OCI-LY7 (cell line): ENCODE measurements at regions not wholly inside any gene's neighbourhood (a gene's known extent, or its start where the extent isn't known, plus 50 kb on each side); places are given as distances from the start of the nearest gene placed in this dataset.

ENCODE experiments used
- BruUV-seq: library from RNA; stranded (reverse); fragments of 400-500 nt; replicated peaks from 2 replicates; lab custom pipeline; 2021; lab: Mats Ljungman, UMichigan
- CTCF ChIA-PET: fragments of 300-600 bp; sonication (Branson Sonifier 250); formaldehyde crosslinking; loops from one replicate; lab custom pipeline; 2022; ENCODE audit warnings: antibody characterized with exemption; ENCODE audit not compliant: unreplicated experiment; lab: Charles Lee
- POLR2A ChIA-PET: fragments of 300-600 bp; sonication (Branson Sonifier 250); formaldehyde crosslinking; loops from one replicate; lab custom pipeline; 2022; ENCODE audit warnings: antibody characterized with exemption; lab: Charles Lee
- DNase-seq: peaks from one replicate; pipeline ENCODE4 v3.0.0-alpha.2; 2015; ENCODE audit warnings: low spot score
- H2AFZ ChIP-seq: fragments of 200-600 bp; sonication (generic), shearing (Covaris generic); 2 replicates; pipeline ENCODE4 v1.6.1; 2014; ENCODE audit warnings: mild to moderate bottlenecking, antibody characterized with exemption, low read length, moderate library complexity
- H3K27ac ChIP-seq: fragments of 200-600 bp; sonication (generic); 2 replicates; pipeline ENCODE4 v1.5.1; 2014; ENCODE audit warnings: mixed run types, low read depth, mild to moderate bottlenecking, moderate library complexity, low read length, inconsistent platforms; ENCODE audit not compliant: poor library complexity, severe bottlenecking
- H3K36me3 ChIP-seq: fragments of 200-600 bp; sonication (generic); 2 replicates; pipeline ENCODE4 v1.6.1; 2014; ENCODE audit warnings: mild to moderate bottlenecking, antibody characterized with exemption, low read length, moderate library complexity, mixed read lengths; ENCODE audit not compliant: insufficient read depth
- H3K4me1 ChIP-seq: fragments of 200-600 bp; sonication (generic); 2 replicates; pipeline ENCODE4 v1.5.1; 2014; ENCODE audit warnings: mild to moderate bottlenecking, low read length; ENCODE audit not compliant: insufficient read depth, poor library complexity, severe bottlenecking
- H3K4me2 ChIP-seq: fragments of 200-600 bp; sonication (generic); 2 replicates; pipeline ENCODE4 v1.6.1; 2014; ENCODE audit warnings: mild to moderate bottlenecking, low read length
- H3K4me3 ChIP-seq: fragments of 200-600 bp; sonication (generic); 2 replicates; pipeline ENCODE4 v1.5.1; 2014; ENCODE audit warnings: mild to moderate bottlenecking, low read depth, low read length; ENCODE audit not compliant: poor library complexity, severe bottlenecking
- H3K79me2 ChIP-seq: fragments of 200-600 bp; sonication (generic); 2 replicates; pipeline ENCODE4 v1.6.1; 2016; ENCODE audit warnings: low read depth, mild to moderate bottlenecking, low read length, moderate library complexity, mixed read lengths; ENCODE audit not compliant: insufficient read depth
- H3K9me2 ChIP-seq: fragments of 200-600 bp; sonication (generic); 2 replicates; pipeline ENCODE4 v1.6.1; 2016; ENCODE audit warnings: mild to moderate bottlenecking, low read length, mixed read lengths; ENCODE audit not compliant: insufficient read depth
- H3K9me3 ChIP-seq: fragments of 200-600 bp; sonication (generic); 2 replicates; pipeline ENCODE4 v1.6.1; 2014; ENCODE audit warnings: mild to moderate bottlenecking, mixed run types, low read length, mixed read lengths
- H4K20me1 ChIP-seq: fragments of 200-600 bp; sonication (generic); 2 replicates; pipeline ENCODE4 v1.6.1; 2014; ENCODE audit warnings: mild to moderate bottlenecking, antibody characterized with exemption, low read length, moderate library complexity, mixed read lengths; ENCODE audit not compliant: insufficient read depth
- CTCF ChIP-seq: fragments of 200-600 bp; sonication (generic); conservative IDR thresholded peaks from 2 replicates; pipeline ENCODE4 v1.5.1; 2014; ENCODE audit warnings: mild to moderate bottlenecking, antibody characterized with exemption, low read length, moderate library complexity, mixed read lengths
- EZH2phosphoT487 ChIP-seq: fragments of 200-600 bp; sonication (generic); IDR thresholded peaks from 2 replicates; pipeline ENCODE4 v1.6.1; 2018; ENCODE audit warnings: low read depth, borderline replicate concordance, mild to moderate bottlenecking, mixed run types, antibody characterized with exemption, low read length, moderate library complexity, mixed read lengths
- intact Hi-C: fragments of 100-400 bp; cut with micrococcal nuclease; formaldehyde crosslinking; loops from one replicate; pipeline ENCODE4 v1.10.0; 2022; ENCODE audit not compliant: unreplicated experiment

DNA sequence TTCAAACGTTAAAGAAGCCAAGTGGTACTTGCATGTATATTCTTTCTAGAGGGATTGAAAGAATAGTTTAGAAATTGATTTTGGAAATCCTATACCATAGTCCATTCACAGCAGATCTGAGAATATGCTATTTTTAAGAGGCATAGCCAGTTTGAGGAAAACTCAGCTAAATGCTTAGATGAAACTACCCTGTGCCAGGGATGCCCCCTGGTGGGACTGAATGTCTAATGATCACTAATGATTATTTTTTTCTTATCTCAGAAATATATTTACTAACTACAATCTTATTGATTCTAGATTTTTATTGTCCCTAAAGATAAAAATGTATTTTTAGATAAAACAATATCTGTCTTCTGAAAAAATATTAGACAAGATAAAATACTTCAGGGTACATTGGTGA lies 844.9 kb upstream of the PHF14 start:
- H2AFZ ChIP-seq: no peak overlapping the region
- POLR2A ChIA-PET: no interaction called here
- no peaks in the 10 kb centered on the region for H3K4me1 ChIP-seq
- H3K79me2 ChIP-seq: no peaks in the 10 kb centered on the region
- no peak for DNase-seq
- no peaks in the 10 kb centered on the region for H4K20me1 ChIP-seq
- no peaks in the 10 kb centered on the region for H3K9me3 ChIP-seq
- no peak overlapping the region for H3K27ac ChIP-seq
- H3K4me3 ChIP-seq: no peak overlapping the region
- no peaks in the 10 kb centered on the region for H3K9me2 ChIP-seq
- BruUV-seq: no TSS peak
- H3K4me2 ChIP-seq: no peak overlapping the region
- TF ChIP-seq CTCF (peak; percentile 61), EZH2phosphoT487 (no peak)
- H3K36me3 ChIP-seq: no peaks in the 10 kb centered on the region
- CTCF ChIA-PET: no interaction called here
- intact Hi-C loops: no loop called here

- Histone ChIP-seq H3K4me2 (no peak overlapping the region), H3K36me3 (no peaks in the 10 kb centered on the region), H3K4me1 (no peaks in the 10 kb centered on the region), H3K4me3 (no peak overlapping the region), H3K9me2 (no peaks in the 10 kb centered on the region), H2AFZ (no peak overlapping the region), H3K79me2 (no peaks in the 10 kb centered on the region), H3K9me3 (no peaks in the 10 kb centered on the region), H3K27ac (no peak overlapping the region), H4K20me1 (no peaks in the 10 kb centered on the region)
- POLR2A ChIA-PET: interaction anchor here (0.6 to 0.7 kb wide), 2 partner anchors 18 to 603 kb away, joined by 3 to 4 read pairs; no protein-coding TSS in a partner anchor
- CTCF ChIA-PET: no interaction called here
- DNase-seq: no peak
- no TSS peak for BruUV-seq
- intact Hi-C loops: no loop called here
- TF ChIP-seq EZH2phosphoT487: no peak
- no peak for TF ChIP-seq CTCF
Observed at GRCh38 chr7:10138087-10138854, 835.4 kb upstream of the PHF14 start.

DNA sequence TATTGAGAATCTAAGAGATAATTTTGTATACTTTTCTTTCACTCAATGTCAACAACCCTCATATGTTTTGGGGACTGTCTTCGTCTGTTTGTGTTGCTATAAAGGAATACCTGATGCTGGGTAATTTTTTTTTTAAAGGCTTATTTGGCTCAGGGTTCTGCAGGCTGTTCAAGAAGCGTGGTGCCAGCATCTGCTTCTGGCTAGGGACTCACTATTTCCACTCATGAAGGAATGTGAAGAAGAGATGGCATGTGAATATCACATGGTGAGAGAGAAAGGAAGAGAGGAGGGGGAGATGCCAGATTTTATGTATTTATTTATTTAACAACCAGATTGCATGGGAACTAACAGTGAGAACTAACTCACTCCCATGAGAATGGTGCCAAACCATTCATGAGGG lies 827.4 kb upstream of the PHF14 start:
- H3K36me3 ChIP-seq: no peaks in the 10 kb centered on the region
- H3K79me2 ChIP-seq: no peaks in the 10 kb centered on the region
- no peaks in the 10 kb centered on the region for H4K20me1 ChIP-seq
- ChIA-PET CTCF (no interaction called here), POLR2A (no interaction called here)
- H3K4me3 ChIP-seq: no peak overlapping the region
- no peak overlapping the region for H3K4me2 ChIP-seq
- intact Hi-C loops: no loop called here
- no peaks in the 10 kb centered on the region for H3K4me1 ChIP-seq
- no peak for TF ChIP-seq CTCF
- no peak for TF ChIP-seq EZH2phosphoT487
- DNase-seq: no peak
- no peak overlapping the region for H3K27ac ChIP-seq
- H3K9me2 ChIP-seq: no peaks in the 10 kb centered on the region
- BruUV-seq: no TSS peak
- no peak overlapping the region for H2AFZ ChIP-seq
- H3K9me3 ChIP-seq: no peaks in the 10 kb centered on the region
